Stimulated activated naive B cell treated with anti-CD40 and anti-IgM and Interleukin-4, amounts not matched to agents 10 μg/mL and 1 μg/mL and 100 μg/mL, for 72 hours (primary cell): ENCODE measurements at regions not wholly inside any gene's neighbourhood (a gene's known extent, or its start where the extent isn't known, plus 50 kb on each side); places are given as distances from the start of the nearest gene placed in this dataset.
A peak's percentile ranks its signal among the peaks of the same experiment; 100 is the strongest.
"Not testable (repeated sequence)": the region's sequence is repeated elsewhere in the genome, so short reads cannot be mapped to it uniquely, and the experiment has no call there.

Experiments
- ATAC-seq, 2 donors: fragments of 150-1000 bp; cut with Tn5 transposase; replicated peaks; 2 replicates each; pipeline ENCODE4 v1.10.0; 2021; ENCODE audit warnings: moderate library complexity in 1 of 2
- DNase-seq: peaks from one replicate; pipeline ENCODE4 v3.0.0; 2021
- H3K27ac Mint-ChIP-seq: one replicate; pipeline ENCODE4 v1.8.0; 2022; ENCODE audit warnings: mild to moderate bottlenecking, mixed read lengths
- H3K27me3 Mint-ChIP-seq, 2 donors: one replicate each; pipeline ENCODE4 v1.8.0; 2022; ENCODE audit warnings: mixed read lengths in 2 of 2
- H3K36me3 Mint-ChIP-seq, 2 donors: one replicate each; pipeline ENCODE4 v1.8.0; 2022; ENCODE audit warnings: mixed read lengths in 2 of 2, mild to moderate bottlenecking in 1 of 2
- H3K4me1 Mint-ChIP-seq, 2 donors: one replicate each; pipeline ENCODE4 v1.8.0; 2022; ENCODE audit warnings: mixed read lengths in 2 of 2, mild to moderate bottlenecking in 1 of 2
- H3K4me3 Mint-ChIP-seq, 2 donors: one replicate each; pipeline ENCODE4 v1.8.0; 2022; ENCODE audit warnings: mild to moderate bottlenecking in 2 of 2, mixed read lengths in 2 of 2, moderate library complexity in 1 of 2
- H3K9me3 Mint-ChIP-seq, 2 donors: one replicate each; pipeline ENCODE4 v1.8.0; 2022; ENCODE audit warnings: mixed read lengths in 2 of 2, mild to moderate bottlenecking in 1 of 2

DNA sequence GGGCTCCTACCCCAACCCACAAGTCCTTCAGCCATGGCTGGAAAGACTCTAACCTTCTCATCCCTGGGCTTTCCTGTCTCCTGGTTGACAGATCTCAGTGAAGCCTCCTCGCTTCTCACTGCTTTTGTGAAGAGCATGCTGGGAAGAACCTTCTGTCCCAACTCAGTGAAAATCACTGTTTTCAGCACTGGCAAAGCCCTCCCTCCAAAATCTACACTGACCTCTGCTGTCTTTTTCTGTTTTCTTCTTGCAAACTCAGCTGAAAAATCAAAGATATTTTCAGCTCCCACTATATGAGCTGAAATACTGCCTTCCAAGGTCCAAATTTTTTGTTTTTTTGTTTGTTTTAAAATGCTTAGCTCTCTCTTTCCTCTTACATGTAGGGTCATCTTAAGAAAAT is 266.3 kb upstream of the AGAP1 start:
- H3K27ac Mint-ChIP-seq, result no peak overlapping the region
- DNase-seq (no peak), ATAC-seq (no peak)
- H3K4me1 Mint-ChIP-seq, result no peaks in the 10 kb centered on the region
- H3K36me3 Mint-ChIP-seq, result no peaks in the 10 kb centered on the region
- peaks cover 0 to 5% of the 10 kb centered on the region in 2 donors for H3K9me3 Mint-ChIP-seq
- no peak overlapping the region for H3K4me3 Mint-ChIP-seq
- peaks cover 23 to 34% of the 10 kb centered on the region in 2 donors for H3K27me3 Mint-ChIP-seq

DNA sequence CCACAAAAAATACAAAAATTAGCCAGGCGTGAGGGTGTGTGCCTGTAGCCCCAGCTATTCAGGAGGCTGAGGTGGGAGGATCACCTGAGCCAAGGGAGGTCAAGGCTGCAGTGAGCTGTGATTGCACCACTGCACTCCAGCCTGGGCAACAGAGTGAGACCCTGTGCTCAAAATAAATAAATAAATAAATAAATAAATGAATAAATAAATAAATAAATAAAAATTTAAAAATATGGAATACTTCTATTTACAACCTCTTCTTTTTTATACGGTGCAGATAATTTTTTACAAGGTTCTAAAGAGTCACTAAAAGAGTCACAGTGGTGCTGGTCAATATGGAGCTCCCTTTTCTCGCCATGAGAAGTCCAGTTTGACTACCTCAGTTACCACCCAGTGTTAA is 265.4 kb upstream of the AGAP1 start:
- not testable (repeated sequence) for H3K4me3 Mint-ChIP-seq, H3K36me3 Mint-ChIP-seq, DNase-seq, H3K9me3 Mint-ChIP-seq, H3K27ac Mint-ChIP-seq, H3K4me1 Mint-ChIP-seq, ATAC-seq
- peaks cover 26 to 38% of the 10 kb centered on the region in 2 donors for H3K27me3 Mint-ChIP-seq

DNA sequence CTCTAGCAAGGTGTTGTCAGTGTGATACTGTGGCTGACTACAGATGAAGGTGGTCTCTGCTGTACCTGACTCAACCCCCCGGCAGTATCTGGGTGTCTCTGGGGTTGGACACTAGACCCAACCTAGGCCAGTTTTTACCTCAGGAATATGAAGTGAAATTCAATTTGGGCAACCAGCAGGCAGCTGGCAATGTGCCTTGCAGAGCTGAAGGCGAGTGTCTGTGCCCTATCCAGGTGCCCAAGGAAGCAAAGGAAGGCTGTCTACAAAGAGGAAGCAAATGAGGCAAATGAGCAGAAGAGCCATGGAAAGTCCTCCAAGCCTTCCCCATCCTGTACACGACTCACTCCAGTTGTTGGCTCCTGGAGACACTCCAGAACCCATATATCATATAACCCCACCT is 264.6 kb upstream of the AGAP1 start:
- Mint-ChIP-seq H3K36me3 (no peaks in the 10 kb centered on the region), H3K27ac (no peak overlapping the region), H3K9me3 (no peaks in the 10 kb centered on the region), H3K4me3 (no peak overlapping the region), H3K4me1 (no peaks in the 10 kb centered on the region), H3K27me3 (peaks cover 20 to 32% of the 10 kb centered on the region in 2 donors)
- no peak for DNase-seq
- no peak for ATAC-seq

DNA sequence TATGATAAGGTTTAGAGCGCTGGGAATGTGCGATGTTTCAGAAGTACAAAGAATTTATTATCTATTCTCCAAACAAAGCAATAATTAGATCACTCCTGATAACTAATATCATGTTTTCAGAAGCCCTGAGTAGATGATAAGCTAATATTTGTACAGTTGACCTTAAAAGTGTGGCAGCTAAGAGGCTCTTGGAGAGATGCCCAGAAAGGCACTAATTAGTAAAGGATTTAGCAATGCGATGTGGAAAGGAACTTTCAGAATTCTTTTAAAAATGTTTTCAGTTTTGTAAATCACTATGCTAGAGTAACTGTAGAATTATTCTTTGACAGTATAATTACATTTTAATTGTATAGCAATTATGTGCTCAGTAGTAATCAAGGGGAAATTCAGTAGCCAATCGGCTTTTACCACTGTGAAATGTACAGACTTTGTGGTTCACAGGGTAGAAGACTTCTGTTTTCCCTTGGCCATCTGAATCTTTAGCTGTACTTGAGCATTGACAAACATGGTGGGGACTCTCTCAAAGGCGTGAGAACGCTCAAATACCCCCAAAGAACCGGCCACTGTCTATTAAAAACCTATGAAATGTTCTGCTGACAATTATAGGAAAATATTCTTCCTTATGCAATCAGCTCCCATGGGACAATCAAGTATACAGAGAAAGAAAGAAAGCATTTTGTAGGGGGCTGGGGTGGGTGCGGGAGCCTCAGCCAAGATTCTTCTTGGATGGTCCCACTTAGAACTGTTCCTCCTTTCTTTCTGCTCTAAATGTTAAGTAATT is 262.8 kb upstream of the AGAP1 start:
- Mint-ChIP-seq H3K36me3 (no peaks in the 10 kb centered on the region), H3K4me3 (no peak overlapping the region), H3K27ac (no peak overlapping the region), H3K27me3 (peaks cover 18 to 33% of the 10 kb centered on the region in 2 donors), H3K9me3 (no peaks in the 10 kb centered on the region), H3K4me1 (no peaks in the 10 kb centered on the region)
- ATAC-seq (no peak), DNase-seq (no peak)

DNA sequence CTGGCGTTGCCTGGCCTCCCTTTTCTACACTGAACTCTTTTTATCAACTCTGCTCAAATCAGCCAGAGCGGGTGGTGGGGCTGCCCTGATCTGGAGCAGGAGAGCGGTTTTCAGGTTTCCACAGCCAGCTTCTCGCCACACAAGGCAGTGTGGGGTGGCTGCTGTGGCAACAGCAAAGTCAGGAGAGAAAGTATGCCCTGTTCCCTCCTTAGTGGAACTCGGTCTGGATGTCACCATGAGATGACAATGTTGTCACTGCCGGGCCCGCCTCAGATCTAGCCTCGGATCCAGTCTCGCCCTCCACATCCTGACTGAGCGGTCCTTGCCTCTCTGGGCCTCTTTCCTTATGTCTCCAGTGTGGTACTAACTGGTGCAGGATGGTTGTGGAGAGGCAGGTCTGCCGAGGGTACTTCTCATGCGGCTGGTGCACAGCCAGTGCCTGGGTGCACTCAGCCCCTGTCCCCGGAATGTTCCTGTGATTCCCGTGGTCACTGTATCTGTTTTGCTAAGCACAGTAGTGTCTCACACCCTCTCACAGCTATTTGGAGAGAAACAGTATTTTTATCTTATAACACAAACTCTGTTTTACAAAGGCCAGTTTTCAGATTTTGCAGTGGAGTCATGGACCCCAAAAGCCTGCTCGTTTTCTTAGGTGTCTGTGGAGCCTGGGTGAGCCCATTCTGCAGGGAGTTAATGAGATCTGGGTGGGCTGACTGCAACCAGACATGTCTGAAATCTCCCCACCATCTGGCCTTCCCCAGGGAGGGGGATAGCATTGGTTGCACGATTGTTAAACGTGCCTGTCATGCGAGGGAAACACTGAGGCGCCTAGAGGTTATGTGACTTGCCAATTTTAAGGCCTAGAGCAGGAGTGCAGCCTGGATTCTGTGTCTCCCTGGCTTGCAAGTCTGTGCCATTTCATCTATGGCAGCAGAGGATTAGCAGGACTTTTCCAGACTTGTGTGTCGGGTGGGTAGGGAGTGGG is 261.1 kb upstream of the AGAP1 start:
- Mint-ChIP-seq H3K4me1 (no peaks in the 10 kb centered on the region), H3K27ac (no peak overlapping the region)
- no peak for ATAC-seq

DNA sequence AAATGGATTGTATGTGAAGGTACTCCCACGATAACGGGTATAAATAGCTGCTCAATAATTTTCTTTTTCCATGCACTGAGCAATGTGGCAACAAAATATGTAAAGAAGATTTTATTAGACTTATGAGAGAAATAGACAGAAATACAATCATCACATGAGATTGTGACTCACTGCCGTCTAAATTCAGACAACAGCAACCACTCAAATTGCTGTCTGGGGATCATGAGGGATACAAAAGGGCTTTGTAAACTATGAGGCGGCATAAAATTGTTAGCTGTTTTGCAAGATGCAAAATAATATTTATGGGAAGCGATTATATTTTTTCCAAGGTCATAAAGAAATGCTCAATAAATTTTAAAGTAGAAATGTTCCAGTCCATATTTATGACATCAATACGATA is 259.1 kb upstream of the AGAP1 start:
- H3K4me1 Mint-ChIP-seq, result no peaks in the 10 kb centered on the region

More for the DNA sequence above, 261.1 kb upstream of the AGAP1 start:
- no peak for DNase-seq
- Mint-ChIP-seq H3K36me3 (no peaks in the 10 kb centered on the region), H3K4me3 (no peak overlapping the region), H3K9me3 (no peaks in the 10 kb centered on the region), H3K27me3 (peaks cover 27 to 38% of the 10 kb centered on the region in 2 donors)

DNA sequence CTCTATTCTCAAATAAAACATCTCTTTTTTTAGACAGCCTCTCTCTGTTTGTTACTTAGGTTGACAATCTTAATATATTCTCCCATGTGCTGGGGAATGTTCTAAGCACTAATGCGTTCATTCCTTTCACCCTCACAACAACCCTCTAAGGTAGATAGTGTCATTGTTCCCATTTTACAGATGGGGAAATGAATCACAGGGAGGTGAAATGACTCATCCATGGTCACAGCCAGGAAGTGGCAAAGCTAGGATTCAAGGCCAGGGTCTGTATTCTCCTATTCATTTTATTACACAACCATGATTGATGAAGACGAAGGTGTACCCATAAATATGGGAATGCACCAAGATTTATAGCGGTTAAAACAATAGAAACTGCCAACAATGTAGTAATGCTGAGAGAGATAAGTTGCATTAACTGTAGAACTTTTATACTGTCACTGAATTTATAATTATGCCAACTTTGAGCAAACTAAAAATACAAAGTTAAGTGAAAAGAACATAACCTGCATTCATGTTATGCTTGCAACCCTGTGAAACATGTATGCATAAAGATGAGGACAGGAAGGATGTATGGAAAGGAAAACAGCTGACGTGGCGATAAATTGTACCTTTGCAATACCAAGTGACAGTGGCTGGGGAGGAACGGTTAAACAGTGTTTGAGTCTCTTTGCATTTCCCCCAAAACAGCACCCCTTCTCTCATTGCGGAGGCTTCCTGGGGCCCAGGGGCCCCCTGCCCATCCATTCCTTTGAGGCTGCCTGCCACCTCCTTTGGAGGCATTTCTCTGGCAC is 257.7 kb upstream of the AGAP1 start:
- H3K4me3 Mint-ChIP-seq, result no peak overlapping the region
- no peaks in the 10 kb centered on the region for H3K36me3 Mint-ChIP-seq
- DNase-seq (no peak), ATAC-seq (peak in 1 of 2 donors; percentile 42)
- H3K27me3 Mint-ChIP-seq, result peaks cover 24 to 34% of the 10 kb centered on the region in 2 donors
- H3K27ac Mint-ChIP-seq, result no peak overlapping the region
- no peaks in the 10 kb centered on the region for H3K4me1 Mint-ChIP-seq
- H3K9me3 Mint-ChIP-seq, result no peaks in the 10 kb centered on the region

More for the DNA sequence above, 259.1 kb upstream of the AGAP1 start:
- Mint-ChIP-seq H3K9me3 (no peaks in the 10 kb centered on the region), H3K27ac (no peak overlapping the region), H3K36me3 (no peaks in the 10 kb centered on the region), H3K4me3 (no peak overlapping the region), H3K27me3 (peaks cover 24 to 32% of the 10 kb centered on the region in 2 donors)
- no peak for ATAC-seq
- no peak for DNase-seq

DNA sequence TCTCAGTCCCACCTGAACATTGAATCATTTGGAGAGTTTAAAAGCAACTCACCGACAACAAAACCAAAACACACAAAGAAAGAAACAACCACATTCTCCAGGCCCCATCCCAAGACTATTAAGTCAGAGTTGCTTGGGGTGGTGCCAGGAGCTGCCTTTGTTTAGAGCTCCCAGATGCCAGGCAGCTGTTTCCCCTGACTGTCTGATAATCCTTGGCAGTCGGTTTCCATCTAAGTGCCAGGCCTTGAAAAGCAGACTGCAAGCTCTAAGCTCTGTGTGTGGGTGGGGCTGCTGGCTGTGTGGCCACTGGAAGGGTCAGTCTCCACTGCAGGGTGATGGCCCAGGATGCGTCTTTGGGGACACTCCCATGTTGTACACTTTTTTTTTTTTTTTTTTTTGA is 255.3 kb upstream of the AGAP1 start:
- Mint-ChIP-seq H3K9me3 (no peaks in the 10 kb centered on the region), H3K27me3 (peaks cover 32 to 35% of the 10 kb centered on the region in 2 donors), H3K4me1 (no peaks in the 10 kb centered on the region), H3K4me3 (no peak overlapping the region), H3K27ac (no peak overlapping the region), H3K36me3 (no peaks in the 10 kb centered on the region)
- ATAC-seq (no peak), DNase-seq (no peak)

DNA sequence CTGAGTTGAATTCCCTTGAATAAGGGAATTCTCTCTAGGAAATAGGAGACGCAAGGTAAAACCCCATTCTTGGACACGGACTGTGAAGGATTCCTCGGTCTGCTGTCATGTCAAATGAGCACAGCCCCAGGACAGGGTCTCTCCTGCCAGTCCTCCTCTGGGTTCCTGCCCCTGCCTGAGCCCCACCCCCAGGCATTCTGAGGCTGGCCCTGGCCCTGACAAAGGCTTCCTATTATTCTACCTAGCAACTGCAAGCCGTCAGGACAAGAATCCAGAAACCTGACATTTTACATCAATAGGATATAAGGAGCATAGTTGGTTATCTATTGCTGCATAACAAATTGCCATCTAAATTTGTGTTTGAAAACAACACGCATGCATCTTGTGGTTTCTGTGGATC is 253.3 kb upstream of the AGAP1 start:
- Mint-ChIP-seq H3K9me3 (no peaks in the 10 kb centered on the region), H3K27ac (no peak overlapping the region), H3K4me1 (no peaks in the 10 kb centered on the region), H3K36me3 (no peaks in the 10 kb centered on the region), H3K27me3 (peaks cover 33 to 35% of the 10 kb centered on the region in 2 donors), H3K4me3 (no peak overlapping the region)
- DNase-seq, result no peak
- ATAC-seq, result no peak

DNA sequence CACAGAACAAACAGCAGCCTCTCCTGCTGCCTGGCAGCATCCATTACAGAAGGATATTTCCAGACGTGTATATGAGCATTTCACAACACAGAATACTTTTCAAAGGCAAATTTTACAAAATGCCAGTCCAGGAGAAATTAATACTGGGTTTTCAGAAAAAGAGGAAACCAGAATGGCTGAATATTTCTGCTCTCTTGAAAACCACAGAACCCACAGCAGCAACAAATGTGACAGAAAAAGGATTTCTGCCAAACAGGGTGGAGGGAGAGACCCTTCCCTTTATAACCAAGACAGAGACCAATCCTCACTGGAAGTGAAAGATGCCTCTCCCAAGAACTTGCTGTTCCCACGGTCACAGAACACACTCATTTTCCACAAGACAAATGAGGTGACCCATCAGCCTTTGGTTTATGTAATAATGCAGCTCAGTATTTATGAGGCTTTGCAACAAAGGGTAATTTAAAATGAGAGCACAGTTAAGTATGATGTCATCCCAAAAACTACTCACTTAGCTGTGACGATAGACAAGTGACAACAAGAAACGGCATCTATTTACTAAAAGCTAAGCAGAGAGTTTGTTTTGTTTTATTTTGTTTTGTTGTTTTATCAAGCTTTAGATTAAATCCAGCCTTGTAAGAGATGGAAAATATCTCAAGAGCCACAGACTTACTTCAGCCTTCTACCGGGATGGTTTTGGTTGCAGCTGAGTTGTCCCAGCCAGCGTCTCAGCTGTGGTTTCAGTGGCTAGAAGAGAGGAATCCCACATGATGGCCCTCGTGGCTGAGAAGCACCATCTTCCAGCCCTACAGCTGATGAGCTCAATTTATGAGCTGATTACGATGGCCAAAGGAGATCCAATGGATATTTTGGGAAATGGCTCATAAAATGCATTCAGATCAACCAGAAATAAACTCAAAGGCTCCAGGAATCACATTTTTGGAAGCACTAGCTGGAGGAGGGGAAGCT is 249.3 kb upstream of the AGAP1 start:
- no peak overlapping the region for H3K4me3 Mint-ChIP-seq
- H3K36me3 Mint-ChIP-seq, result no peaks in the 10 kb centered on the region
- DNase-seq (no peak), ATAC-seq (no peak)
- no peak overlapping the region for H3K27ac Mint-ChIP-seq
- H3K9me3 Mint-ChIP-seq, result no peaks in the 10 kb centered on the region
- no peaks in the 10 kb centered on the region for H3K4me1 Mint-ChIP-seq
- peaks cover 31 to 33% of the 10 kb centered on the region in 2 donors for H3K27me3 Mint-ChIP-seq

DNA sequence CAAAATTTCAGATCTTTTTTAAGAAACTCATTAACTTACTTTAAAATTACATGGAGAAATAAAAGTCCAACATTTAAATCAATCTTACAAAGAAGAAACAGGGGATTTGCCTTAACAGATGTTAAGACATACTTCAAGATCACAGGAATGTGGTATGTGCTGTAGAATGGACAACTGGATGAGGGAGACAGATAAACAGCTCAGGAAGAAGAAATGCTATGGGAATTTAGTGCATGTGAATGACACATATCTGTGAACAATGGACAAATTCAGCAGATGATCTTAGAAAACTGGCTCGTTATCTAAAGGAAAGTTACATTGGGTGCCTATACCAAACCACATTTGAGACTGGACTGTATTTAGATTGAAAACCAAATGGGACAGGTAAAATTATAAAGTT is 246.8 kb upstream of the AGAP1 start:
- ATAC-seq (no peak), DNase-seq (no peak)
- no peaks in the 10 kb centered on the region for H3K4me1 Mint-ChIP-seq
- H3K27me3 Mint-ChIP-seq, result peaks cover 22 to 33% of the 10 kb centered on the region in 2 donors
- H3K36me3 Mint-ChIP-seq, result no peaks in the 10 kb centered on the region
- H3K27ac Mint-ChIP-seq, result no peak overlapping the region
- H3K4me3 Mint-ChIP-seq, result no peak overlapping the region
- H3K9me3 Mint-ChIP-seq, result peaks cover 0 to 3% of the 10 kb centered on the region in 2 donors

DNA sequence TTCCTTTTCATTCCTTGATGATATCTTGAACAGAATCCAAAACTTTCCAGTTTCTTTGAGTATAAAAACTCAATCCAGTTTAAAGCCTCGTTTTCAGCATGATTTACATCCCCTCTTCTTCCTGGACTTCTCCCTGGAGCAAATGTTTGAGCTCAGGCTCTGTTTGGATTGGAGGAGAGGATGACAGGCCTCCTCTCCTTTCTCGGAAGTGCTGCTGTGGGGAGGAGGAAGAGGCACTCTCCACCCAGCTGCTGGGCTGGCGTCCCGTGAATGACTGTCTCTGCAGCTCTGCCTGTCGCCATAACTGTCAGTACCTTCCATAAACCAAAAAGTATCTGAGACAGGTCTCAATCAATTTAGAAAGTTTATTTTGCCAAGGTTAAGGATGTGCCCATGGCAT is 238.2 kb upstream of the AGAP1 start:
- Mint-ChIP-seq H3K36me3 (no peaks in the 10 kb centered on the region), H3K4me1 (no peaks in the 10 kb centered on the region), H3K27ac (no peak overlapping the region), H3K27me3 (peaks cover 15 to 49% of the 10 kb centered on the region in 2 donors), H3K9me3 (no peaks in the 10 kb centered on the region), H3K4me3 (no peak overlapping the region)
- ATAC-seq, result no peak
- no peak for DNase-seq

DNA sequence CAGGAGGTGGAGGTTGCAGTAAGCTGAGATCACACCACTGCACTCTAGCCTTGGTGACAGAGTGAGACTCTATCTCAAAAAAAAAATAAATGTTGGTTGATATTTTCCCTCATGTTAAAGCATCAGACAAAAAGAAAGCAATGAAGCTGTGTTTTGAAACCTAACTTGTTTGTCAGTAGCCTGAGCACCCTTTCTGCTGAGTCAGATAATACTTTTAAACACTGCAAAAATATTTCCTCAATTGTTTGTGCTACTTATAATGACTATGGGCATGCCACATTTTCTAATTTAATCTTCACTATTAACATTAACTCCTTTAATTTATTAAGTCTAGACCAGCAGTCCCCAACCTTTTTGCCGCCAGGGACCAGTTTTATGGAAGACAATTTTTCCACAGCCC is 236.3 kb upstream of the AGAP1 start:
- H3K4me3 Mint-ChIP-seq, result no peak overlapping the region
- ATAC-seq, result no peak

More for the DNA sequence above, 236.3 kb upstream of the AGAP1 start:
- Mint-ChIP-seq H3K36me3 (no peaks in the 10 kb centered on the region), H3K9me3 (no peaks in the 10 kb centered on the region), H3K27me3 (peaks cover 10 to 44% of the 10 kb centered on the region in 2 donors), H3K27ac (no peak overlapping the region), H3K4me1 (no peaks in the 10 kb centered on the region)
- no peak for DNase-seq
